IMR-90 (cell line): ENCODE measurements at regions not wholly inside any gene's neighbourhood (a gene's known extent, or its start where the extent isn't known, plus 50 kb on each side); places are given as distances from the start of the nearest gene placed in this dataset.

Experiments used
- ATAC-seq: fragments of 200-7000 bp; cut with Tn5 transposase; 2 replicates; pipeline ENCODE4 v1.9.1; 2020; ENCODE audit warnings: low read depth, mild to moderate bottlenecking, moderate library complexity
- BruUV-seq: library from RNA; stranded (reverse); fragments of 400-500 nt; replicated peaks from 2 replicates; lab custom pipeline; 2021; lab: Mats Ljungman, UMichigan
- CTCF ChIA-PET: fragments of 300-600 bp; formaldehyde crosslinking; extraction: SDS; loops from one replicate; lab custom pipeline; 2021; ENCODE audit warnings: antibody characterized with exemption; lab: Yijun Ruan, JAX
- POLR2A ChIA-PET: fragments of 300-600 bp; sonication (Branson Sonifier 250); formaldehyde crosslinking; loops from one replicate; lab custom pipeline; 2022; ENCODE audit warnings: antibody characterized with exemption; ENCODE audit not compliant: unreplicated experiment; lab: Charles Lee
- DNase-seq: peaks from one replicate; pipeline ENCODE4 v3.0.0; 2013
- H2AFZ ChIP-seq: replicated peaks from 2 replicates; pipeline ENCODE3; 2013; ENCODE audit warnings: low read length, mild to moderate bottlenecking; ENCODE audit not compliant: poor library complexity
- H2AK5ac ChIP-seq: 2 replicates; pipeline ENCODE4 v1.6.1; 2013; ENCODE audit warnings: low read depth, low read length, inconsistent platforms
- H2AK9ac ChIP-seq: replicated peaks from 2 replicates; pipeline ENCODE3; 2013; ENCODE audit warnings: mild to moderate bottlenecking, low read depth, low read length, moderate library complexity; ENCODE audit not compliant: poor library complexity
- H2BK120ac ChIP-seq: 2 replicates; pipeline ENCODE4 v1.6.1; 2013; ENCODE audit warnings: low read depth, low read length, inconsistent platforms
- H2BK15ac ChIP-seq: 3 replicates; pipeline ENCODE4 v1.6.1; 2013; ENCODE audit warnings: low read depth, low read length, inconsistent platforms
- H2BK20ac ChIP-seq: 2 replicates; pipeline ENCODE4 v1.6.1; 2013; ENCODE audit warnings: low read depth, mild to moderate bottlenecking, inconsistent platforms, low read length, moderate library complexity
- H2BK5ac ChIP-seq: 2 replicates; pipeline ENCODE4 v1.6.1; 2013; ENCODE audit warnings: mild to moderate bottlenecking, low read depth, low read length, inconsistent platforms; ENCODE audit not compliant: poor library complexity, severe bottlenecking
- H3K14ac ChIP-seq: replicated peaks from 2 replicates; pipeline ENCODE4 v1.6.1; 2013; ENCODE audit warnings: low read depth, low read length, inconsistent platforms
- H3K18ac ChIP-seq: 2 replicates; pipeline ENCODE4 v1.6.1; 2013; ENCODE audit warnings: low read depth, low read length, control low read depth
- H3K23ac ChIP-seq: 2 replicates; pipeline ENCODE4 v1.6.1; 2013; ENCODE audit warnings: low read depth, low read length, inconsistent platforms
- H3K27ac ChIP-seq: 2 replicates; pipeline ENCODE4 v1.5.1; 2013; ENCODE audit warnings: mild to moderate bottlenecking, control low read depth, low read length; ENCODE audit not compliant: insufficient read depth
- H3K27me3 ChIP-seq: 2 replicates; pipeline ENCODE4 v1.6.1; 2013; ENCODE audit warnings: low read length; ENCODE audit not compliant: control insufficient read depth, insufficient read depth
- H3K36me3 ChIP-seq: 2 replicates; pipeline ENCODE4 v1.6.1; 2013; ENCODE audit warnings: low read length, mixed read lengths; ENCODE audit not compliant: control insufficient read depth, insufficient read depth
- H3K4ac ChIP-seq: 2 replicates; pipeline ENCODE4 v1.6.1; 2013; ENCODE audit warnings: low read depth, low read length, inconsistent platforms
- H3K4me1 ChIP-seq: 2 replicates; pipeline ENCODE4 v1.6.1; 2013; ENCODE audit warnings: low read length, mixed read lengths; ENCODE audit not compliant: control insufficient read depth, insufficient read depth
- H3K4me2 ChIP-seq: 2 replicates; pipeline ENCODE4 v1.6.1; 2013; ENCODE audit warnings: low read depth, mild to moderate bottlenecking, control low read depth, low read length, moderate library complexity
- H3K4me3 ChIP-seq: 2 replicates; pipeline ENCODE4 v1.5.1; 2013; ENCODE audit warnings: low read depth, mild to moderate bottlenecking, control low read depth, low read length, moderate library complexity; ENCODE audit not compliant: insufficient read depth
- H3K56ac ChIP-seq: 2 replicates; pipeline ENCODE4 v1.6.1; 2013; ENCODE audit warnings: low read length, inconsistent platforms; ENCODE audit not compliant: insufficient read depth; ENCODE audit errors: extremely low read depth
- H3K79me1 ChIP-seq, 2 experiments: 2 replicates each; pipeline ENCODE4 v1.6.1; 2013; ENCODE audit warnings: low read length in 2 of 2, inconsistent platforms in 1 of 2, low read depth in 1 of 2
- H3K9ac ChIP-seq: 2 replicates; pipeline ENCODE4 v1.6.1; 2013; ENCODE audit warnings: low read depth, low read length, control low read depth
- H3K9me1 ChIP-seq: 2 replicates; pipeline ENCODE4 v1.6.1; 2013; ENCODE audit warnings: low read length, inconsistent platforms; ENCODE audit not compliant: insufficient read depth
- H3K9me3 ChIP-seq: 2 replicates; pipeline ENCODE4 v1.6.1; 2013; ENCODE audit warnings: low read length; ENCODE audit not compliant: control insufficient read depth, insufficient read depth
- H4K20me1 ChIP-seq: 2 replicates; pipeline ENCODE4 v1.6.1; 2013; ENCODE audit warnings: low read length, inconsistent platforms; ENCODE audit not compliant: insufficient read depth
- H4K5ac ChIP-seq: 2 replicates; pipeline ENCODE4 v1.6.1; 2013; ENCODE audit warnings: mild to moderate bottlenecking, low read depth, low read length, control low read depth
- H4K8ac ChIP-seq, 2 experiments: 2 replicates each; pipeline ENCODE4 v1.6.1; 2013; ENCODE audit warnings: low read depth in 2 of 2, low read length in 2 of 2, control low read depth in 1 of 2, inconsistent platforms in 1 of 2
- H4K91ac ChIP-seq: 2 replicates; pipeline ENCODE4 v1.6.1; 2013; ENCODE audit warnings: low read depth, low read length, inconsistent platforms; ENCODE audit not compliant: insufficient read depth
- BHLHE40 ChIP-seq: fragments of 150-350 bp; IDR thresholded peaks from 2 replicates; pipeline ENCODE4 v1.6.1; 2016; ENCODE audit warnings: mild to moderate bottlenecking, low read depth, low read length
- MAZ ChIP-seq: IDR thresholded peaks from 2 replicates; pipeline ENCODE4 v1.6.1; 2012; ENCODE audit warnings: low read depth, mild to moderate bottlenecking, low read length, improper control_type of control experiment, moderate library complexity, borderline replicate concordance
- POLR2A ChIP-seq: IDR thresholded peaks from 2 replicates; pipeline ENCODE4 v1.6.1; 2012; ENCODE audit warnings: mild to moderate bottlenecking, low read depth, low read length
- RCOR1 ChIP-seq: IDR thresholded peaks from 2 replicates; pipeline ENCODE4 v1.6.1; 2012; ENCODE audit warnings: mild to moderate bottlenecking, low read length, improper control_type of control experiment; ENCODE audit not compliant: insufficient replicate concordance
- SMC3 ChIP-seq: fragments of 150-350 bp; IDR thresholded peaks from 2 replicates; pipeline ENCODE4 v1.6.1; 2016; ENCODE audit warnings: low read depth, mild to moderate bottlenecking, antibody characterized with exemption, low read length, moderate library complexity
- WGBS, 2 experiments: methylation state at CpG; one replicate each; pipeline versions ENCODE4 v1.1.5 to v1.1.7; 2013; ENCODE audit warnings: missing lambda C conversion rate in 2 of 2; ENCODE audit not compliant: insufficient read length in 1 of 2; ENCODE audit errors: extremely low coverage in 2 of 2; 5-methylcytosine and 5-hydroxymethylcytosine counted together
- dilution Hi-C: fragments of 300-500 bp; cut with HindIII; formaldehyde crosslinking; loops from one replicate; pipeline ENCODE4 v1.14.3; 2018; ENCODE audit warnings: low sequenced_read_pairs; ENCODE audit not compliant: unreplicated experiment
- in situ Hi-C: fragments of 300-500 bp; cut with MboI; formaldehyde crosslinking; loops from 3 replicates; pipeline ENCODE4 v1.14.3; 2019; ENCODE audit warnings: low sequenced_read_pairs, inconsistent platforms, mixed read lengths
- intact Hi-C: fragments of 100-400 bp; cut with micrococcal nuclease; formaldehyde crosslinking; loops from 2 replicates; pipeline ENCODE4 v1.10.0; 2022

DNA sequence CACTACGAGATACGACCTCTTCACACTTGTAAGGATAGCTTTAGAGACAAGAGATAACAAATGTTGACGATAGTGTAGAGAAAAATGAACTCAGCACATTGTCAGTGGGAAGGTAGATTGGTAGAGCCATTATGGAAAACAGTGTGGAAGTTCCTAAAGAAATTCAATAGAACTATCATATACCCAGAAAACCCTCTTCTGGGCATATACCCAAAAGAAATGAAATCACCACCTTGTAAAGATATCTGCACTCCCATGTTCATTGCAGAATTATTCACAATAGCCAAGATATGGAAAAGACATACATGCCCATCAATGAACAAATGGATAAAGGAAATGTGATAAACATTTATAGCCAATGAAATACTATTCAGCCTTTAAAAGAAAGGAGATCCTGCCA lies 499.8 kb upstream of the TBX3 start:
- WGBS, 2 experiments: no CpG with 5 or more reads among the region's 3 CpGs
- POLR2A ChIA-PET: no interaction called here
- no peak for ATAC-seq

More for the DNA sequence above, 499.8 kb upstream of the TBX3 start:
- no peak for DNase-seq
- dilution Hi-C loops (no loop called here), intact Hi-C loops (no loop called here), in situ Hi-C loops (no loop called here)
- Histone ChIP-seq H3K4me3 (no peak overlapping the region), H3K9ac (no peak overlapping the region), H3K23ac (no peak overlapping the region), H3K4ac (no peak overlapping the region), H2AK5ac (no peak overlapping the region), H2BK20ac (no peak overlapping the region), H3K9me1 (no peaks in the 10 kb centered on the region), H4K5ac (no peak overlapping the region), H4K91ac (no peak overlapping the region), H3K9me3 (no peaks in the 10 kb centered on the region), H2BK120ac (no peak overlapping the region), H3K79me1 (no peaks in the 10 kb centered on the region), H4K20me1 (no peaks in the 10 kb centered on the region), H3K36me3 (no peaks in the 10 kb centered on the region), H3K4me2 (no peak overlapping the region), H4K8ac (no peak overlapping the region), H3K56ac (no peak overlapping the region), H2AFZ (no peak overlapping the region), H3K27me3 (no peaks in the 10 kb centered on the region), H2AK9ac (no peak overlapping the region), H3K14ac (no peak overlapping the region), H3K18ac (no peak overlapping the region), H2BK5ac (no peak overlapping the region), H3K4me1 (no peaks in the 10 kb centered on the region), H3K27ac (no peak overlapping the region), H2BK15ac (no peak overlapping the region)
- no TSS peak for BruUV-seq
- no peak for TF ChIP-seq SMC3
- TF ChIP-seq MAZ: no peak
- TF ChIP-seq POLR2A: no peak
- no peak for TF ChIP-seq BHLHE40
- no peak for TF ChIP-seq RCOR1
- CTCF ChIA-PET: interaction anchor here (0.6 kb wide), 1 partner anchor 799 kb away, joined by 3 read pairs; no protein-coding TSS in a partner anchor
